ENCODE measurements at regions not wholly inside any gene's neighbourhood (a gene's known extent, or its start where the extent isn't known, plus 50 kb on each side); places are given as distances from the start of the nearest gene placed in this dataset.
"Not testable (repeated sequence)": the region's sequence is repeated elsewhere in the genome, so short reads cannot be mapped to it uniquely, and the experiment has no call there.

DNA sequence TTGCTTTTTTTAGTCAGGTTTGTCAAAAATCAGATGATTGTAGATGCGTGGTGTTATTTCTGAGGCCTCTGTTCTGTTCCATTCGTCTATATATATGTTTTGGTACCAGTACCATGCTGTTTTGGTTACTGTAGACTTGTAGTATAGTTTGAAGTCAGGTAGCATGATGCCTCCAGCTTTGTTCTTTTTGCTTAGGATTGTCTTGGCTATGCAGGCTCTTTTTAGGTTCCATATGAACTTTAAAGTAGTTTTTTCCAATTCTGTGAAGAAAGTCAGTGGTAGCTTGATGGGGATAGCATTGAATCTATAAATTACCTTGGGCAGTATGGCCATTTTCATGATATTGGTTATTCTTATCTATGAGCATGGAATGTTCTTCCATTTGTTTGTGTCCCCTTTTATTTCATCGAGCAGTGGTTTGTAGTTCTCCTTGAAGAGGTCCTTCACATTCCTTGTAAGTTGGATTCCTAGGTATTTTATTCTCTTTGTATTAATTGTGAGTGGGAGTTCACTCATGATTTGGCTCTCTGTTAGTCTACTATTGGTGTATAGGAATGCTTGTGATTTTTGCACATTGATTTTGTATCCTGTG lies 70.1 kb upstream of the TOP3B start:
- H3K27me3 Mint-ChIP-seq (ENCODE audit: insufficient read depth, unreplicated experiment); CTCF ChIA-PET; intact Hi-C loops (cut with micrococcal nuclease; ENCODE audit: unreplicated experiment); H3K4me1 Mint-ChIP-seq (ENCODE audit: low read depth, unreplicated experiment); H3K9me3 ChIP-seq; H3K4me3 ChIP-seq (ENCODE audit: low read depth, low read length); H3K4me3 Mint-ChIP-seq (ENCODE audit: unreplicated experiment); H3K36me3 Mint-ChIP-seq (ENCODE audit: insufficient read depth, unreplicated experiment); H3K9me3 Mint-ChIP-seq (ENCODE audit: unreplicated experiment); H3K27me3 ChIP-seq (replicated peaks; ENCODE audit: control insufficient read depth, insufficient read depth, low read length); H3K27ac Mint-ChIP-seq (ENCODE audit: unreplicated experiment); DNase-seq; POLR2A ChIA-PET; BruUV-seq (replicated peaks); H3K36me3 ChIP-seq (ENCODE audit: control insufficient read depth, insufficient read depth, low read length): not testable (repeated sequence)
- H3K4me1 ChIP-seq = peaks cover 14% of the 10 kb centered on the region

DNA sequence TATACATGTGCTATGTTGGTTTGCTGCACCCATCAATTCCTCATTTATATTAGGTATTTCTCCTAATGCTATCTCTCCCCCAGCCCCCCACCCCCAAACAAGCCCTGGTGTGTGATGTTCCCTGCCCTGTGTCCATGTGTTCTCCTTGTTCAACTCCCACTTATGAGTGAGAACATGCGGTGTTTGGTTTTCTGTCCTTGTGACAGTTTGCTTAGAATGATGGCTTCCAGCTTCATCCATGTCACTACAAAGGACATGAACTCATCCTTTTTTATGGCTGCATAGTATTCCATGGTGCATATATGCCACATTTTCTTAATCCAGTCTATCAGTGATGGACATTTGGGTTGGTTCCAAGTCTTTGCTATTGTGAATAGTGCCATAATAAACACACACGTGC lies 68.4 kb upstream of the TOP3B start:
- DNase-seq; H3K27me3 ChIP-seq (replicated peaks; ENCODE audit: control insufficient read depth, insufficient read depth, low read length); H3K27ac Mint-ChIP-seq (ENCODE audit: unreplicated experiment); H3K36me3 Mint-ChIP-seq (ENCODE audit: insufficient read depth, unreplicated experiment); H3K36me3 ChIP-seq (ENCODE audit: control insufficient read depth, insufficient read depth, low read length); H3K9me3 ChIP-seq; H3K9me3 Mint-ChIP-seq (ENCODE audit: unreplicated experiment); H3K4me1 ChIP-seq; BruUV-seq (replicated peaks); intact Hi-C loops (cut with micrococcal nuclease; ENCODE audit: unreplicated experiment); H3K27me3 Mint-ChIP-seq (ENCODE audit: insufficient read depth, unreplicated experiment); CTCF ChIA-PET; H3K4me3 Mint-ChIP-seq (ENCODE audit: unreplicated experiment); POLR2A ChIA-PET; H3K4me3 ChIP-seq (ENCODE audit: low read depth, low read length): not testable (repeated sequence)
- peaks cover 12% of the 10 kb centered on the region for H3K4me1 Mint-ChIP-seq (ENCODE audit: low read depth, unreplicated experiment)

DNA sequence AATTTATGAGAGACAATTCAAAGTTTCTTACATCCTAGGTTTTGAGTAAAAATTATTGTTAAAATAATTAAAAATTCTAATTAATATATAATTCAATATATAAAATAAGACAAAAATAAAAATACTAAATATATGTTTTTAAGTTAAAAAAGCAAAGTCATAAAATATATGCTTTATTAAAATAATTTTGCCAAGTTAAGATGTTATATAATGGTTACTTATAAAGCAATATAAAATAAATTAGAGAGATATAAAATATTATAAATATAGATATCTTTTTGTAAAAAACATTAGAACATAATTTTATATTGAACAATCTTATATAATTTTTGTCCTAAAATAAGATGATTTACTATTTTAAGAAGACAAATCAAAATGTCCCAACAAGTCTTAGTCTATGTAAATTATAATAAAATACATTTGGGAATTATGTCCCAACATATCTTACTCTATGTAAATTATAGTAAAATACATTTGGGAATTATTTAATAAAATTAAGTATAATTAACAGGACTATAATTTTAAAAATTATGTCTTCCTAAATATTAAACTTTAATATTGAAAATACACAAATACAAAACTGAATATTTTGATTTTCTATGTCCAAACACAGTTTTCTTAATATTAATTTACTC lies 67.7 kb upstream of the TOP3B start:
- H3K27ac Mint-ChIP-seq (ENCODE audit: unreplicated experiment) = no peak overlapping the region
- H3K27me3 Mint-ChIP-seq (ENCODE audit: insufficient read depth, unreplicated experiment) = peaks cover 2% of the 10 kb centered on the region
- no TSS peak for BruUV-seq (replicated peaks)
- no peak for DNase-seq
- H3K4me3 Mint-ChIP-seq (ENCODE audit: unreplicated experiment) = no peak overlapping the region
- intact Hi-C loops (cut with micrococcal nuclease; ENCODE audit: unreplicated experiment) = no loop called here
- no peaks in the 10 kb centered on the region for H3K9me3 ChIP-seq
- H3K27me3 ChIP-seq (replicated peaks; ENCODE audit: control insufficient read depth, insufficient read depth, low read length) = no peaks in the 10 kb centered on the region
- POLR2A ChIA-PET = no interaction called here
- no peaks in the 10 kb centered on the region for H3K9me3 Mint-ChIP-seq (ENCODE audit: unreplicated experiment)
- CTCF ChIA-PET = no interaction called here
- H3K4me3 ChIP-seq (ENCODE audit: low read depth, low read length) = no peak overlapping the region
- H3K4me1 Mint-ChIP-seq (ENCODE audit: low read depth, unreplicated experiment) = peaks cover 13% of the 10 kb centered on the region
- H3K4me1 ChIP-seq = peaks cover 9% of the 10 kb centered on the region; the same call in 1 of the 2 replicates
- H3K36me3 Mint-ChIP-seq (ENCODE audit: insufficient read depth, unreplicated experiment) = no peaks in the 10 kb centered on the region
- H3K36me3 ChIP-seq (ENCODE audit: control insufficient read depth, insufficient read depth, low read length) = no peaks in the 10 kb centered on the region
- TF ChIP-seq, protein P1, sequence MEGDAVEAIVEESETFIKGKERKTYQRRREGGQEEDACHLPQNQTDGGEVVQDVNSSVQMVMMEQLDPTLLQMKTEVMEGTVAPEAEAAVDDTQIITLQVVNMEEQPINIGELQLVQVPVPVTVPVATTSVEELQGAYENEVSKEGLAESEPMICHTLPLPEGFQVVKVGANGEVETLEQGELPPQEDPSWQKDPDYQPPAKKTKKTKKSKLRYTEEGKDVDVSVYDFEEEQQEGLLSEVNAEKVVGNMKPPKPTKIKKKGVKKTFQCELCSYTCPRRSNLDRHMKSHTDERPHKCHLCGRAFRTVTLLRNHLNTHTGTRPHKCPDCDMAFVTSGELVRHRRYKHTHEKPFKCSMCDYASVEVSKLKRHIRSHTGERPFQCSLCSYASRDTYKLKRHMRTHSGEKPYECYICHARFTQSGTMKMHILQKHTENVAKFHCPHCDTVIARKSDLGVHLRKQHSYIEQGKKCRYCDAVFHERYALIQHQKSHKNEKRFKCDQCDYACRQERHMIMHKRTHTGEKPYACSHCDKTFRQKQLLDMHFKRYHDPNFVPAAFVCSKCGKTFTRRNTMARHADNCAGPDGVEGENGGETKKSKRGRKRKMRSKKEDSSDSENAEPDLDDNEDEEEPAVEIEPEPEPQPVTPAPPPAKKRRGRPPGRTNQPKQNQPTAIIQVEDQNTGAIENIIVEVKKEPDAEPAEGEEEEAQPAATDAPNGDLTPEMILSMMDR (IDR thresholded peaks at IDR 0.05; ENCODE audit: insufficient read depth in 1 of 2, low read depth in 1 of 2, low read length in 1 of 2, severe bottlenecking in 1 of 2, unreplicated experiment in 1 of 2) = no peak

DNA sequence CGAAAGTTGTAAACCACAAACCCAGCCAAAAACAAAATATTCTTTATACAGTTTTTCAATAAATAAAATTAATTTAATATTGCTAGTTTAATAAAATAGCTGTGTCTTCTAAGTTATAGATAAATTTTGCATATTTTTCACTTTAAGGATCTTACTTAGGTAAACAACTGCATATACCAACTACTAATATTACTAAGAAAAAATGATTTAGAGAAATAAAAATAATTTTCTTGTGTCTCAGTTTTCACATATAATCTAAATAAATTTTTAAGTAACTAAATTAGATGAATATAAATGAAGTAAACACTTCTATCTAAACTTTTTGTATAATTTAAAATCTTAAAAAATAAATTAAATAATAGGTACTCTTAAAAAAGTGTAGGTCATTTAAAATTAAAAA lies 67.1 kb upstream of the TOP3B start:
- Mint-ChIP-seq H3K36me3 (ENCODE audit: insufficient read depth, unreplicated experiment) (no peaks in the 10 kb centered on the region), H3K4me3 (ENCODE audit: unreplicated experiment) (no peak overlapping the region), H3K27ac (ENCODE audit: unreplicated experiment) (no peak overlapping the region), H3K4me1 (ENCODE audit: low read depth, unreplicated experiment) (peaks cover 13% of the 10 kb centered on the region), H3K27me3 (ENCODE audit: insufficient read depth, unreplicated experiment) (peaks cover 2% of the 10 kb centered on the region), H3K9me3 (ENCODE audit: unreplicated experiment) (no peaks in the 10 kb centered on the region)
- Histone ChIP-seq H3K4me1 (peaks cover 9% of the 10 kb centered on the region; the same call in 1 of the 2 replicates), H3K9me3 (no peaks in the 10 kb centered on the region), H3K4me3 (ENCODE audit: low read depth, low read length) (no peak overlapping the region), H3K36me3 (ENCODE audit: control insufficient read depth, insufficient read depth, low read length) (no peaks in the 10 kb centered on the region), H3K27me3 (replicated peaks; ENCODE audit: control insufficient read depth, insufficient read depth, low read length) (no peaks in the 10 kb centered on the region)
- CTCF ChIA-PET = interaction anchor here (1.0 kb wide), 1 partner anchor 11 kb away, joined by 3 read pairs; no protein-coding TSS in a partner anchor
- POLR2A ChIA-PET = no interaction called here
- intact Hi-C loops (cut with micrococcal nuclease; ENCODE audit: unreplicated experiment) = no loop called here
- no peak for DNase-seq
- TF ChIP-seq, protein P1 (IDR thresholded peaks at IDR 0.05; ENCODE audit: insufficient read depth in 1 of 2, low read depth in 1 of 2, low read length in 1 of 2, severe bottlenecking in 1 of 2, unreplicated experiment in 1 of 2) = no peak
- BruUV-seq (replicated peaks) = no TSS peak

All from Caco-2 (cell line).